ENCODE measurements at regions not wholly inside any gene's neighbourhood (a gene's known extent, or its start where the extent isn't known, plus 50 kb on each side); places are given as distances from the start of the nearest gene placed in this dataset.

DNA sequence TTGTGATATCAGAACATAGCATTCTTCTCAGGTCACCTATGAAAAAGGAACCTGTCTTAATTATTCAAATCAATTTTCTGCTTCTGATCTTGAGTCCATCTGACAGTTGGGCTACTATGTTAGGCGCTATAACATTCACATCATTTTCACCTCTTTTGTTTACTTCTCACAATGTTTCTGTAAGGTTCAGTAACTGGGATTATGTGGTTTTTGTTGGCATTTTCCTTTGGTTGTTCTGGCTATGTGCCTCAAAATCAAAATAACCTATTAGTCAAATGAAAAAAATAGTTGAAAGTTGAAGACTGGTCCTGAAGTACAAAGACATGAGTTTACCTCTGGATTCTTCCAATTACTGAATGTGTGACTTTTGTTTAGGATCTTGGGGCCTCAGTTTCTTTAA is 221.3 kb upstream of the SMIM30 start:
- TF ChIP-seq, protein P1, sequence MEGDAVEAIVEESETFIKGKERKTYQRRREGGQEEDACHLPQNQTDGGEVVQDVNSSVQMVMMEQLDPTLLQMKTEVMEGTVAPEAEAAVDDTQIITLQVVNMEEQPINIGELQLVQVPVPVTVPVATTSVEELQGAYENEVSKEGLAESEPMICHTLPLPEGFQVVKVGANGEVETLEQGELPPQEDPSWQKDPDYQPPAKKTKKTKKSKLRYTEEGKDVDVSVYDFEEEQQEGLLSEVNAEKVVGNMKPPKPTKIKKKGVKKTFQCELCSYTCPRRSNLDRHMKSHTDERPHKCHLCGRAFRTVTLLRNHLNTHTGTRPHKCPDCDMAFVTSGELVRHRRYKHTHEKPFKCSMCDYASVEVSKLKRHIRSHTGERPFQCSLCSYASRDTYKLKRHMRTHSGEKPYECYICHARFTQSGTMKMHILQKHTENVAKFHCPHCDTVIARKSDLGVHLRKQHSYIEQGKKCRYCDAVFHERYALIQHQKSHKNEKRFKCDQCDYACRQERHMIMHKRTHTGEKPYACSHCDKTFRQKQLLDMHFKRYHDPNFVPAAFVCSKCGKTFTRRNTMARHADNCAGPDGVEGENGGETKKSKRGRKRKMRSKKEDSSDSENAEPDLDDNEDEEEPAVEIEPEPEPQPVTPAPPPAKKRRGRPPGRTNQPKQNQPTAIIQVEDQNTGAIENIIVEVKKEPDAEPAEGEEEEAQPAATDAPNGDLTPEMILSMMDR (IDR thresholded peaks at IDR 0.05), result no peak
- no peak for TF ChIP-seq POLR2A (IDR thresholded peaks at IDR 0.05)
